WTC11 (cell line): ENCODE measurements at regions not wholly inside any gene's neighbourhood (a gene's known extent, or its start where the extent isn't known, plus 50 kb on each side); places are given as distances from the start of the nearest gene placed in this dataset.
A peak's percentile ranks its signal among the peaks of the same experiment; 100 is the strongest.

Source experiments
- ARID4B ChIP-seq: sonication (generic); formaldehyde crosslinking; IDR thresholded peaks from 2 replicates; pipeline ENCODE4 v1.8.0; 2023; ENCODE audit warnings: missing genetic modification reagents, mild to moderate bottlenecking, borderline replicate concordance
- CDX4 ChIP-seq: fragments of 250-450 bp; sonication (Bioruptor Pico); IDR thresholded peaks from 2 replicates; pipeline ENCODE4 v1.9.0; 2021; ENCODE audit warnings: moderate library complexity, mild to moderate bottlenecking, inconsistent platforms, borderline replicate concordance
- CREM ChIP-seq: sonication (generic); formaldehyde crosslinking; IDR thresholded peaks from 2 replicates; pipeline ENCODE4 v1.8.1; 2022; ENCODE audit warnings: mild to moderate bottlenecking, missing genetic modification reagents, moderate library complexity
- ETV6 ChIP-seq: sonication (generic); formaldehyde crosslinking; IDR thresholded peaks from 2 replicates; pipeline ENCODE4 v1.8.1; 2022; ENCODE audit warnings: mild to moderate bottlenecking, missing genetic modification reagents
- IRF1 ChIP-seq: sonication (generic); formaldehyde crosslinking; IDR thresholded peaks from 2 replicates; pipeline ENCODE4 v1.8.0; 2023; ENCODE audit warnings: missing genetic modification reagents
- MXD4 ChIP-seq: fragments of 250-450 bp; sonication (Bioruptor Pico); IDR thresholded peaks from 2 replicates; pipeline ENCODE4 v1.8.0; 2021; ENCODE audit warnings: mild to moderate bottlenecking, moderate library complexity, borderline replicate concordance
- NR1H2 ChIP-seq: sonication (generic); formaldehyde crosslinking; IDR thresholded peaks from 2 replicates; pipeline ENCODE4 v1.9.0; 2021; ENCODE audit warnings: mild to moderate bottlenecking, moderate library complexity, missing genetic modification reagents
- RORB ChIP-seq: fragments of 250-450 bp; sonication (Bioruptor Pico); IDR thresholded peaks from 2 replicates; pipeline ENCODE4 v1.9.0; 2021; ENCODE audit warnings: mild to moderate bottlenecking
- SOX15 ChIP-seq: fragments of 250-450 bp; sonication (Bioruptor Pico); IDR thresholded peaks from 2 replicates; pipeline ENCODE4 v1.9.0; 2021; ENCODE audit warnings: mild to moderate bottlenecking
- ZNF121 ChIP-seq: sonication (generic); formaldehyde crosslinking; IDR thresholded peaks from 2 replicates; pipeline ENCODE4 v1.8.0; 2023; ENCODE audit warnings: missing genetic modification reagents
- TF ChIP-seq, protein P1 (sequence below): fragments of 250-450 bp; sonication (Bioruptor Pico); conservative IDR thresholded peaks from 2 replicates; pipeline ENCODE4 v1.9.0; 2021; ENCODE audit warnings: mild to moderate bottlenecking
- TF ChIP-seq, protein P2 (sequence below): sonication (generic); formaldehyde crosslinking; conservative IDR thresholded peaks from 2 replicates; pipeline ENCODE4 v1.8.1; 2023; ENCODE audit warnings: mild to moderate bottlenecking, low read depth, missing genetic modification reagents, moderate library complexity
- TF ChIP-seq, protein P3 (sequence below): sonication (generic); formaldehyde crosslinking; IDR thresholded peaks from 2 replicates; pipeline ENCODE4 v1.8.0; 2022; ENCODE audit warnings: mild to moderate bottlenecking, missing genetic modification reagents
- TF ChIP-seq, protein P4 (sequence below): sonication (generic); formaldehyde crosslinking; conservative IDR thresholded peaks from 2 replicates; pipeline ENCODE4 v1.8.1; 2022; ENCODE audit warnings: mild to moderate bottlenecking, missing genetic modification reagents

GRCh38 chr1:84077476-84078107 lies 66.5 kb upstream of the PRKACB start (continued):
- TF ChIP-seq ARID4B (CRISPR knock-in tag): 0 out of 2 replicates have a peak, but pooled peaks have one; percentile 56
- TF ChIP-seq IRF1: no peak
- TF ChIP-seq, protein P1, sequence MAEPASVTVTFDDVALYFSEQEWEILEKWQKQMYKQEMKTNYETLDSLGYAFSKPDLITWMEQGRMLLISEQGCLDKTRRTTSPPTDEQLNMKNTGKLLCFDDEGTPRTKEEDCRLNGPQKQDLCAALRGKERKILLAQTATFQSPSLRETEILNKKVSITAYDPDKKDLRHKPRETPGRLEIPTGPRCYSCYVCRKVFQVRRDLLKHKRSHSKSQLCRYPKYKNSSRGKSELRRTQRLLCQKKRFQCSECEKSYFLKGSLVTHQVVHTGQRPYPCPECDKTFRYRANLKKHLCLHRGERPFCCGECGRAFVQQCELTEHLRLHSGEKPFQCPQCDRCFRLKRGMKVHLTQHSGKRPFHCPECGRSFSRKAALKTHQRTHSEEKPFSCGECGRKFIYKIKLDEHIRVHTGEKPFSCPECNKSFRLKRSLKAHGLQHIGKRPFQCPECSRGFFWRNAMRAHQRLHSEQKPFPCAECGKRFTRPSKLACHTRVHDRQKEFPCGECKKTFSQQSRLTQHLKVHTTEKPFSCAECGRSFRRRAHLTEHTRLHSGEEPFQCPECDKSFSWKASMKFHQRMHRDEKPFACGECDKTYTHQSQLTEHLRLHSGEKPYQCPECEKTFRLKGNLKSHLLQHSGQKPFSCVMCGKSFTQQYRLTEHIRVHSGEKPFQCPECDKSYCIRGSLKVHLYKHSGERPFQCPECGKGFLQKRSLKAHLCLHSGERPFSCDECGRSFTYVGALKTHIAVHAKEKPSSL (CRISPR knock-in tag): no peak
- TF ChIP-seq, protein P2, sequence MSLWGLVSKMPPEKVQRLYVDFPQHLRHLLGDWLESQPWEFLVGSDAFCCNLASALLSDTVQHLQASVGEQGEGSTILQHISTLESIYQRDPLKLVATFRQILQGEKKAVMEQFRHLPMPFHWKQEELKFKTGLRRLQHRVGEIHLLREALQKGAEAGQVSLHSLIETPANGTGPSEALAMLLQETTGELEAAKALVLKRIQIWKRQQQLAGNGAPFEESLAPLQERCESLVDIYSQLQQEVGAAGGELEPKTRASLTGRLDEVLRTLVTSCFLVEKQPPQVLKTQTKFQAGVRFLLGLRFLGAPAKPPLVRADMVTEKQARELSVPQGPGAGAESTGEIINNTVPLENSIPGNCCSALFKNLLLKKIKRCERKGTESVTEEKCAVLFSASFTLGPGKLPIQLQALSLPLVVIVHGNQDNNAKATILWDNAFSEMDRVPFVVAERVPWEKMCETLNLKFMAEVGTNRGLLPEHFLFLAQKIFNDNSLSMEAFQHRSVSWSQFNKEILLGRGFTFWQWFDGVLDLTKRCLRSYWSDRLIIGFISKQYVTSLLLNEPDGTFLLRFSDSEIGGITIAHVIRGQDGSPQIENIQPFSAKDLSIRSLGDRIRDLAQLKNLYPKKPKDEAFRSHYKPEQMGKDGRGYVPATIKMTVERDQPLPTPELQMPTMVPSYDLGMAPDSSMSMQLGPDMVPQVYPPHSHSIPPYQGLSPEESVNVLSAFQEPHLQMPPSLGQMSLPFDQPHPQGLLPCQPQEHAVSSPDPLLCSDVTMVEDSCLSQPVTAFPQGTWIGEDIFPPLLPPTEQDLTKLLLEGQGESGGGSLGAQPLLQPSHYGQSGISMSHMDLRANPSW: no peak
- TF ChIP-seq NR1H2: no peak
- TF ChIP-seq, protein P3, sequence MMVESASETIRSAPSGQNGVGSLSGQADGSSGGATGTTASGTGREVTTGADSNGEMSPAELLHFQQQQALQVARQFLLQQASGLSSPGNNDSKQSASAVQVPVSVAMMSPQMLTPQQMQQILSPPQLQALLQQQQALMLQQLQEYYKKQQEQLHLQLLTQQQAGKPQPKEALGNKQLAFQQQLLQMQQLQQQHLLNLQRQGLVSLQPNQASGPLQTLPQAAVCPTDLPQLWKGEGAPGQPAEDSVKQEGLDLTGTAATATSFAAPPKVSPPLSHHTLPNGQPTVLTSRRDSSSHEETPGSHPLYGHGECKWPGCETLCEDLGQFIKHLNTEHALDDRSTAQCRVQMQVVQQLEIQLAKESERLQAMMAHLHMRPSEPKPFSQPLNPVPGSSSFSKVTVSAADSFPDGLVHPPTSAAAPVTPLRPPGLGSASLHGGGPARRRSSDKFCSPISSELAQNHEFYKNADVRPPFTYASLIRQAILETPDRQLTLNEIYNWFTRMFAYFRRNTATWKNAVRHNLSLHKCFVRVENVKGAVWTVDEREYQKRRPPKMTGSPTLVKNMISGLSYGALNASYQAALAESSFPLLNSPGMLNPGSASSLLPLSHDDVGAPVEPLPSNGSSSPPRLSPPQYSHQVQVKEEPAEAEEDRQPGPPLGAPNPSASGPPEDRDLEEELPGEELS: peak; percentile 1; the same call in 1 of the 2 replicates
- TF ChIP-seq ZNF121 (CRISPR knock-in tag): no peak
- TF ChIP-seq, protein P4, sequence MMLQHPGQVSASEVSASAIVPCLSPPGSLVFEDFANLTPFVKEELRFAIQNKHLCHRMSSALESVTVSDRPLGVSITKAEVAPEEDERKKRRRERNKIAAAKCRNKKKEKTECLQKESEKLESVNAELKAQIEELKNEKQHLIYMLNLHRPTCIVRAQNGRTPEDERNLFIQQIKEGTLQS: no peak
- no peak for TF ChIP-seq CDX4 (CRISPR knock-in tag)
- TF ChIP-seq SOX15 (CRISPR knock-in tag): no peak
- TF ChIP-seq ETV6 (CRISPR knock-in tag): no peak
- TF ChIP-seq MXD4 (CRISPR knock-in tag): no peak
- no peak for TF ChIP-seq RORB (CRISPR knock-in tag)
- TF ChIP-seq CREM: peak; percentile 92
